ENCODE measurements at regions not wholly inside any gene's neighbourhood (a gene's known extent, or its start where the extent isn't known, plus 50 kb on each side); places are given as distances from the start of the nearest gene placed in this dataset.

DNA sequence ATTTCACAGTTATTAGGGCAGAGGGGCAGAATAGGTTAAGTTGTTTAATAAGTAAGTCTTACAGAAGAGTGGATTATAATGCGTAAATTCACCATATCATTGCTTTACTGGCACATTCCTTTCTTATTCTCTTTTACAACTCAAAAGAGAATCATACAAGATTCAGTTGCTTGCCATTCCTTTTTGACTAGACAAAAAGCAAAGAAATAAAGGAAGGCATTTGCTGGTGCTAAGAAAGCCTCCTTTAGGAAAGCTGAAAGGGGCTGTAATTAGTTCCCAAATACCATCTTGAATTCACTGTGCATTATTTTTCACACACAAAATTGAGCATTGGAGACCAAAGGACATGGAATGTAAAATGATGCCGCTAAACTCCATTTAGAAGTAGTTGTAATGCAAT is 499.3 kb downstream of the NXPH1 start:
- no peaks in the 10 kb centered on the region for H3K27me3 Mint-ChIP-seq (ENCODE audit: insufficient read depth)
- Histone ChIP-seq H3K27me3 (ENCODE audit: control insufficient read depth, insufficient read depth, low read length, poor library complexity, severe bottlenecking) (no peaks in the 10 kb centered on the region), H3K9ac (ENCODE audit: extremely low read depth, low read length, poor library complexity, severe bottlenecking) (no peak overlapping the region), H3K27ac (ENCODE audit: low read depth, low read length) (peak overlapping the region; percentile 51), H3K4me1 (ENCODE audit: control insufficient read depth, insufficient read depth, low read length) (no peaks in the 10 kb centered on the region), H3K9me3 (ENCODE audit: control insufficient read depth, low read length) (no peaks in the 10 kb centered on the region), H3K36me3 (ENCODE audit: control insufficient read depth, insufficient read depth, low read length) (no peaks in the 10 kb centered on the region), H3K4me3 (ENCODE audit: low read length) (no peak overlapping the region)
- no peaks in the 10 kb centered on the region for H3K36me3 Mint-ChIP-seq (ENCODE audit: low read depth)
- TF ChIP-seq, protein P1, sequence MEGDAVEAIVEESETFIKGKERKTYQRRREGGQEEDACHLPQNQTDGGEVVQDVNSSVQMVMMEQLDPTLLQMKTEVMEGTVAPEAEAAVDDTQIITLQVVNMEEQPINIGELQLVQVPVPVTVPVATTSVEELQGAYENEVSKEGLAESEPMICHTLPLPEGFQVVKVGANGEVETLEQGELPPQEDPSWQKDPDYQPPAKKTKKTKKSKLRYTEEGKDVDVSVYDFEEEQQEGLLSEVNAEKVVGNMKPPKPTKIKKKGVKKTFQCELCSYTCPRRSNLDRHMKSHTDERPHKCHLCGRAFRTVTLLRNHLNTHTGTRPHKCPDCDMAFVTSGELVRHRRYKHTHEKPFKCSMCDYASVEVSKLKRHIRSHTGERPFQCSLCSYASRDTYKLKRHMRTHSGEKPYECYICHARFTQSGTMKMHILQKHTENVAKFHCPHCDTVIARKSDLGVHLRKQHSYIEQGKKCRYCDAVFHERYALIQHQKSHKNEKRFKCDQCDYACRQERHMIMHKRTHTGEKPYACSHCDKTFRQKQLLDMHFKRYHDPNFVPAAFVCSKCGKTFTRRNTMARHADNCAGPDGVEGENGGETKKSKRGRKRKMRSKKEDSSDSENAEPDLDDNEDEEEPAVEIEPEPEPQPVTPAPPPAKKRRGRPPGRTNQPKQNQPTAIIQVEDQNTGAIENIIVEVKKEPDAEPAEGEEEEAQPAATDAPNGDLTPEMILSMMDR (conservative IDR thresholded peaks at IDR 0.05), result no peak
- H3K27ac Mint-ChIP-seq, result no peak overlapping the region
- H3K9me3 Mint-ChIP-seq, result no peaks in the 10 kb centered on the region
- H3K4me1 Mint-ChIP-seq, result no peaks in the 10 kb centered on the region
- DNase-seq, result no peak
- 95% methylated on average over 2 of the region's 2 CpGs; no CpG with 5 or more reads in 1 of the 2 experiments for WGBS, 2 experiments (ENCODE audit: insufficient coverage in 1 of 2, insufficient read length in 1 of 2)
- no peak overlapping the region for H3K4me3 Mint-ChIP-seq

DNA sequence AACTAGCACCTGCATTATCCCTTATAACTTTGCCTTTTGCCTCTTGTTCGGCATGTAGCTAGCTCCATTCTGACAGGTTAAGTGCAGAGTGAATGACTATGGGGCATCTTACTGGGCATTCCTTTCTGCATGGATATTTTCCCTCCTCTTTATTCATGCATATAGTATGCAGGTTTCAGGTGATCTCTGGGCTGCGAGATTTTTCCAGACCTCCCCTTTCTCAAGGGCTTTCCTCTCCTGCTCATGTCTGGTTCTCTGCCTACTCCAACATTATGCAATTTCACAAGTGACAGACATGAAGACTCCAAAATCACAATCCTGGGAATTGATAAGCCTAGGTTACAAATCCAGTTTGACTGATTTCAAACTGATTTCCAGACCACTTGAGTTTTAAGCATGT is 503.8 kb downstream of the NXPH1 start:
- TF ChIP-seq, protein P1 (conservative IDR thresholded peaks at IDR 0.05), result no peak
- Histone ChIP-seq H3K9me3 (ENCODE audit: control insufficient read depth, low read length) (no peaks in the 10 kb centered on the region), H3K4me3 (ENCODE audit: low read length) (no peak overlapping the region), H3K9ac (ENCODE audit: extremely low read depth, low read length, poor library complexity, severe bottlenecking) (no peak overlapping the region), H3K27me3 (ENCODE audit: control insufficient read depth, insufficient read depth, low read length, poor library complexity, severe bottlenecking) (no peaks in the 10 kb centered on the region), H3K4me1 (ENCODE audit: control insufficient read depth, insufficient read depth, low read length) (no peaks in the 10 kb centered on the region), H3K36me3 (ENCODE audit: control insufficient read depth, insufficient read depth, low read length) (no peaks in the 10 kb centered on the region), H3K27ac (ENCODE audit: low read depth, low read length) (no peak overlapping the region)
- Mint-ChIP-seq H3K36me3 (ENCODE audit: low read depth) (no peaks in the 10 kb centered on the region), H3K9me3 (no peaks in the 10 kb centered on the region), H3K4me1 (no peaks in the 10 kb centered on the region), H3K27me3 (ENCODE audit: insufficient read depth) (no peaks in the 10 kb centered on the region), H3K27ac (no peak overlapping the region), H3K4me3 (no peak overlapping the region)
- no peak for DNase-seq
- WGBS, 2 experiments (ENCODE audit: insufficient coverage in 1 of 2, insufficient read length in 1 of 2), result 88% methylated on average over 2 of the region's 2 CpGs; no CpG with 5 or more reads in 1 of the 2 experiments

DNA sequence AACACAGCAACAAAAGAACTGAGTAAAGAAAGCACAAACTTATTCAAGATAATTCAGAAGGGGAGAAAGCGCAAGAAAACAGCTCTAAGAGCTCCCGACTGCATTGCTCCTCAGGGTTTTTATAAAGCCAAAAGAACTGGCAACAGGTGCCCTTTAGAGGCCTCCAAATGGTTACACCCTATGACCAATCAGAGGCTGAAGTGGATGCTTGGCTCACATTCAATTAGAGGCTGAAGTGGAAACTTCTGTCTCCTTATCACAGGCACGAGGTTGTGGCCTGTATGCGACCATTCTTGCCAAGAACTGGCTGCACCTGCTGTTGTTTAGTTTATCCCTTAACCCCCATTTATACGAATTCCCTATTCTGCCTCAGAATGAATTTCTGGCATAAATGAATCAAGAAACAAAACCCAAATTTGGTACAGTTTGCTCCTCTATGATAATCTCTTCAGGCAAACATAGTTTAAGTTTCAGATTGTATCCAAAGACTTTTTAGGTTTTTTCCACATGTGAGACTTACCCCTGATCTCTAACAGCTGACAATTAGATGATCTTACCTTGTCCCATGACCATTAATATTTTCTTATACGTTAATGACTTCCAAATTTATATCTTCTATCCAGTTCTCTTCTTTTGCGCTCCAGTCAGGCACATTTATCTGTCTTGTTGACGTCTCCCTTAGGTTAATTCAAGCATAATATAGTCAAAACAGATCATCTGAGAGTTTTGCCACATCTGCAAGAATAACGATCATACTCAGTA is 504.8 kb downstream of the NXPH1 start:
- no peak overlapping the region for H3K4me3 Mint-ChIP-seq
- TF ChIP-seq, protein P1 (conservative IDR thresholded peaks at IDR 0.05), result no peak
- no peaks in the 10 kb centered on the region for H3K4me1 Mint-ChIP-seq
- H3K27me3 Mint-ChIP-seq (ENCODE audit: insufficient read depth), result no peaks in the 10 kb centered on the region
- no peak overlapping the region for H3K27ac Mint-ChIP-seq
- H3K9me3 ChIP-seq (ENCODE audit: control insufficient read depth, low read length), result no peaks in the 10 kb centered on the region
- 87 to 89% methylated on average over 8 to 9 of the region's 9 CpGs for WGBS, 2 experiments (ENCODE audit: insufficient coverage in 1 of 2, insufficient read length in 1 of 2)
- H3K4me3 ChIP-seq (ENCODE audit: low read length), result no peak overlapping the region
- no peak overlapping the region for H3K27ac ChIP-seq (ENCODE audit: low read depth, low read length)
- no peaks in the 10 kb centered on the region for H3K4me1 ChIP-seq (ENCODE audit: control insufficient read depth, insufficient read depth, low read length)
- no peak for DNase-seq
- no peaks in the 10 kb centered on the region for H3K9me3 Mint-ChIP-seq
- H3K36me3 ChIP-seq (ENCODE audit: control insufficient read depth, insufficient read depth, low read length), result no peaks in the 10 kb centered on the region
- H3K36me3 Mint-ChIP-seq (ENCODE audit: low read depth), result no peaks in the 10 kb centered on the region
- H3K9ac ChIP-seq (ENCODE audit: extremely low read depth, low read length, poor library complexity, severe bottlenecking), result no peak overlapping the region
- no peaks in the 10 kb centered on the region for H3K27me3 ChIP-seq (ENCODE audit: control insufficient read depth, insufficient read depth, low read length, poor library complexity, severe bottlenecking)
